Mesothelial cell of epicardium (in vitro differentiated cells): ENCODE measurements at regions not wholly inside any gene's neighbourhood (a gene's known extent, or its start where the extent isn't known, plus 50 kb on each side); places are given as distances from the start of the nearest gene placed in this dataset.

Source experiments
- DNase-seq, 2 experiments: peaks; one replicate each; pipeline ENCODE4 v3.0.0; 2021; ENCODE audit warnings: low spot score in 2 of 2; ENCODE audit not compliant: unreplicated experiment in 2 of 2
- H3K27ac Mint-ChIP-seq: 2 replicates; pipeline ENCODE4 v1.8.0; 2021; ENCODE audit warnings: mixed read lengths
- H3K27me3 Mint-ChIP-seq: 2 replicates; pipeline ENCODE4 v1.8.0; 2021; ENCODE audit warnings: low read depth, mixed read lengths
- H3K36me3 Mint-ChIP-seq: 2 replicates; pipeline ENCODE4 v1.8.0; 2021; ENCODE audit warnings: mixed read lengths
- H3K4me1 Mint-ChIP-seq: 2 replicates; pipeline ENCODE4 v1.8.0; 2021; ENCODE audit warnings: mixed read lengths
- H3K4me3 Mint-ChIP-seq: 2 replicates; pipeline ENCODE4 v1.8.0; 2021; ENCODE audit warnings: mild to moderate bottlenecking, moderate library complexity, mixed read lengths
- H3K9me3 Mint-ChIP-seq: 2 replicates; pipeline ENCODE4 v1.8.0; 2021; ENCODE audit warnings: mixed read lengths
- CTCF ChIP-seq: fragments of 200-600 bp; sonication (generic); IDR thresholded peaks from one replicate; pipeline ENCODE4 v1.5.0; 2021; ENCODE audit warnings: antibody characterized with exemption; ENCODE audit not compliant: unreplicated experiment

- Mint-ChIP-seq H3K4me1 (peaks cover 15% of the 10 kb centered on the region), H3K36me3 (no peaks in the 10 kb centered on the region), H3K4me3 (no peak overlapping the region), H3K27ac (no peak overlapping the region), H3K9me3 (no peaks in the 10 kb centered on the region), H3K27me3 (peaks cover 5% of the 10 kb centered on the region)
- no peak for TF ChIP-seq CTCF
- DNase-seq, result no peak
Measured at GRCh38 chr4:147041376-147041775, 95.7 kb upstream of the TTC29 start.

GRCh38 chr4:147042046-147042445, 96.4 kb upstream of the TTC29 start:
- Mint-ChIP-seq H3K36me3 (no peaks in the 10 kb centered on the region), H3K9me3 (no peaks in the 10 kb centered on the region), H3K4me3 (no peak overlapping the region), H3K27ac (no peak overlapping the region), H3K27me3 (peaks cover 5% of the 10 kb centered on the region), H3K4me1 (peaks cover 15% of the 10 kb centered on the region)
- DNase-seq, result no peak
- no peak for TF ChIP-seq CTCF

GRCh38 chr4:147044241-147044640, 98.6 kb upstream of the TTC29 start:
- H3K27me3 Mint-ChIP-seq, result peaks cover 3% of the 10 kb centered on the region
- no peak for TF ChIP-seq CTCF
- H3K4me1 Mint-ChIP-seq, result peaks cover 15% of the 10 kb centered on the region
- no peaks in the 10 kb centered on the region for H3K36me3 Mint-ChIP-seq
- H3K27ac Mint-ChIP-seq, result no peak overlapping the region
- no peak for DNase-seq
- H3K4me3 Mint-ChIP-seq, result no peak overlapping the region
- peaks cover 11% of the 10 kb centered on the region for H3K9me3 Mint-ChIP-seq

- Mint-ChIP-seq H3K36me3 (peaks cover 2% of the 10 kb centered on the region), H3K4me3 (no peak overlapping the region), H3K9me3 (peaks cover 17% of the 10 kb centered on the region), H3K4me1 (peaks cover 15% of the 10 kb centered on the region), H3K27ac (no peak overlapping the region), H3K27me3 (no peaks in the 10 kb centered on the region)
- DNase-seq, result no peak
- TF ChIP-seq CTCF, result no peak
Measured at GRCh38 chr4:147049946-147050345, 104.3 kb upstream of the TTC29 start.

GRCh38 chr4:147050356-147050765, 104.7 kb upstream of the TTC29 start:
- DNase-seq, result no peak
- H3K4me3 Mint-ChIP-seq, result no peak overlapping the region
- peaks cover 16% of the 10 kb centered on the region for H3K4me1 Mint-ChIP-seq
- peaks cover 17% of the 10 kb centered on the region for H3K9me3 Mint-ChIP-seq
- no peaks in the 10 kb centered on the region for H3K27me3 Mint-ChIP-seq
- H3K27ac Mint-ChIP-seq, result no peak overlapping the region
- peaks cover 2% of the 10 kb centered on the region for H3K36me3 Mint-ChIP-seq
- TF ChIP-seq CTCF, result no peak

- Mint-ChIP-seq H3K9me3 (peaks cover 17% of the 10 kb centered on the region), H3K36me3 (peaks cover 2% of the 10 kb centered on the region), H3K4me3 (no peak overlapping the region), H3K4me1 (peaks cover 21% of the 10 kb centered on the region), H3K27me3 (no peaks in the 10 kb centered on the region), H3K27ac (no peak overlapping the region)
- no peak for TF ChIP-seq CTCF
- no peak for DNase-seq
Measured at GRCh38 chr4:147052361-147052760, 106.7 kb upstream of the TTC29 start.
